Endothelial cell of umbilical vein (primary cell): ENCODE measurements at regions not wholly inside any gene's neighbourhood (a gene's known extent, or its start where the extent isn't known, plus 50 kb on each side); places are given as distances from the start of the nearest gene placed in this dataset.

Experiments used
- BruUV-seq: library from RNA; stranded (reverse); fragments of 400-500 nt; replicated peaks from 2 replicates; lab custom pipeline; 2021; lab: Mats Ljungman, UMichigan
- CTCF ChIA-PET: fragments of 300-600, 350-600 bp; sonication (Branson Sonifier 250); formaldehyde crosslinking; loops from one replicate; lab custom pipeline; 2021; ENCODE audit warnings: antibody characterized with exemption, inconsistent platforms; lab: Charles Lee
- POLR2A ChIA-PET: fragments of 300-600, 350-600 bp; sonication (Branson Sonifier 250); formaldehyde crosslinking; loops from one replicate; lab custom pipeline; 2021; ENCODE audit warnings: antibody characterized with exemption, inconsistent platforms; lab: Charles Lee
- DNase-seq: peaks from one replicate; pipeline ENCODE4 v3.0.0-alpha.2; 2011; ENCODE audit warnings: low read depth, low spot score
- FAIRE-seq: peaks from 2 replicates; lab custom pipeline; 2011; peaks lifted over from hg19 to GRCh38; lab: Jason Lieb, UNC
- H2AFZ ChIP-seq: 2 replicates; pipeline ENCODE4 v1.6.0; 2012; ENCODE audit warnings: low read depth, low read length, control low read depth, inconsistent platforms
- H3K27ac ChIP-seq: 2 replicates; pipeline ENCODE4 v1.5.1; 2011; ENCODE audit warnings: low read depth, mild to moderate bottlenecking, control low read depth, low read length, moderate library complexity; ENCODE audit not compliant: insufficient read depth
- H3K27me3 ChIP-seq, 2 experiments: 2 replicates each; pipeline versions ENCODE4 v1.6.0 to v1.6.1; 2011; ENCODE audit warnings: low read length in 2 of 2, mixed read lengths in 1 of 2; ENCODE audit not compliant: control insufficient read depth in 2 of 2, insufficient read depth in 2 of 2
- H3K36me3 ChIP-seq, 2 experiments: 2 replicates in 1 of 2; 3 replicates in 1 of 2; pipeline ENCODE4 v1.5.1; 2011; ENCODE audit warnings: low read length in 2 of 2, mild to moderate bottlenecking in 1 of 2, moderate library complexity in 1 of 2; ENCODE audit not compliant: control insufficient read depth in 2 of 2, insufficient read depth in 2 of 2; ENCODE audit errors: extremely low read depth in 1 of 2
- H3K4me1 ChIP-seq: 3 replicates; pipeline ENCODE4 v1.5.1; 2011; ENCODE audit warnings: mild to moderate bottlenecking, low read length; ENCODE audit not compliant: control insufficient read depth, insufficient read depth; ENCODE audit errors: extremely low read depth
- H3K4me2 ChIP-seq: 2 replicates; pipeline ENCODE4 v1.6.1; 2011; ENCODE audit warnings: low read length, control low read depth, mixed read lengths; ENCODE audit not compliant: insufficient read depth
- H3K4me3 ChIP-seq, 3 experiments: fragments of 200-600 bp in 1 of 3; sonication (generic), shearing (Covaris generic) in 1 of 3; replicated peaks in 1 of 3; 2 replicates each; pipeline ENCODE4 v1.5.1; 2011 to 2016; ENCODE audit warnings: control low read depth in 3 of 3, low read length in 3 of 3, mild to moderate bottlenecking in 2 of 3, inconsistent platforms in 1 of 3, low read depth in 1 of 3, moderate library complexity in 1 of 3; ENCODE audit not compliant: insufficient read depth in 1 of 3
- H3K79me2 ChIP-seq: 2 replicates; pipeline ENCODE4 v1.6.0; 2012; ENCODE audit warnings: low read length, inconsistent platforms; ENCODE audit not compliant: control insufficient read depth, insufficient read depth
- H3K9ac ChIP-seq: replicated peaks from 2 replicates; pipeline ENCODE3; 2011; ENCODE audit warnings: low read length, control low read depth; ENCODE audit not compliant: insufficient read depth; ENCODE audit errors: extremely low read depth
- H3K9me1 ChIP-seq: replicated peaks from 3 replicates; pipeline ENCODE4 v1.6.0; 2011; ENCODE audit warnings: mild to moderate bottlenecking, low read length; ENCODE audit not compliant: control insufficient read depth, insufficient read depth; ENCODE audit errors: extremely low read depth
- H3K9me3 ChIP-seq: replicated peaks from 2 replicates; pipeline ENCODE4 v1.5.1; 2012; ENCODE audit warnings: low read length, inconsistent platforms; ENCODE audit not compliant: control insufficient read depth, insufficient read depth
- H4K20me1 ChIP-seq: replicated peaks from 2 replicates; pipeline ENCODE3; 2011; ENCODE audit warnings: mild to moderate bottlenecking, low read length; ENCODE audit not compliant: control insufficient read depth, insufficient read depth; ENCODE audit errors: extremely low read depth
- EZH2 ChIP-seq: IDR thresholded peaks from 2 replicates; pipeline ENCODE4 v1.6.1; 2012; ENCODE audit warnings: borderline replicate concordance, low read depth, mild to moderate bottlenecking, moderate library complexity, low read length, inconsistent platforms; ENCODE audit not compliant: severe bottlenecking
- FOS ChIP-seq: IDR thresholded peaks from 2 replicates; pipeline ENCODE4 v1.6.1; 2011; ENCODE audit warnings: mild to moderate bottlenecking, low read length, moderate library complexity, borderline replicate concordance; ENCODE audit not compliant: insufficient read depth
- GATA2 ChIP-seq: IDR thresholded peaks from 2 replicates; pipeline ENCODE4 v1.7.0; 2011; ENCODE audit warnings: low read depth, mild to moderate bottlenecking, moderate library complexity, mixed read lengths, low read length; ENCODE audit not compliant: insufficient read length, insufficient read depth
- JUN ChIP-seq: IDR thresholded peaks from 2 replicates; pipeline ENCODE4 v1.6.1; 2011; ENCODE audit warnings: borderline replicate concordance, low read depth; ENCODE audit not compliant: insufficient read length, insufficient read depth
- MYC ChIP-seq: IDR thresholded peaks from one replicate; pipeline ENCODE4 v1.6.1; 2011; ENCODE audit warnings: mild to moderate bottlenecking, low read depth, low read length
- POLR2A ChIP-seq: IDR thresholded peaks from 2 replicates; pipeline ENCODE4 v1.6.1; 2012; ENCODE audit warnings: low read depth, mild to moderate bottlenecking, control low read depth, low read length
- POLR2AphosphoS5 ChIP-seq: IDR thresholded peaks from 2 replicates; pipeline ENCODE4 v1.6.1; 2012; ENCODE audit warnings: low read depth, mild to moderate bottlenecking, control low read depth, low read length, moderate library complexity; ENCODE audit not compliant: insufficient read depth
- dilution Hi-C: fragments of 300-500 bp; cut with MboI; formaldehyde crosslinking; loops from one replicate; pipeline ENCODE4 v1.15.0; 2019; ENCODE audit warnings: low sequenced_read_pairs; ENCODE audit not compliant: extremely low pct_ligation_motif_present
- intact Hi-C: fragments of 100-400 bp; cut with micrococcal nuclease; formaldehyde crosslinking; loops from one replicate; pipeline ENCODE4 v1.10.0; 2022
- TF ChIP-seq, protein P1 (sequence below), 2 donors: IDR thresholded peaks; 1 replicate in 1 of 2; 2 replicates in 1 of 2; pipeline ENCODE4 v1.5.1; 2011; ENCODE audit warnings: low read length in 2 of 2, mild to moderate bottlenecking in 2 of 2, moderate library complexity in 2 of 2, control low read depth in 1 of 2, inconsistent platforms in 1 of 2, low read depth in 1 of 2; ENCODE audit not compliant: insufficient read depth in 1 of 2; ENCODE audit errors: extremely low read depth in 1 of 2
- TF ChIP-seq, protein P2 (sequence below): IDR thresholded peaks from 2 replicates; pipeline ENCODE4 v1.6.1; 2011; ENCODE audit not compliant: insufficient read depth, insufficient read length

- intact Hi-C loops (no loop called here), dilution Hi-C loops (no loop called here)
- Histone ChIP-seq H3K4me1 (no peaks in the 10 kb centered on the region), H4K20me1 (no peaks in the 10 kb centered on the region), H3K36me3 (no peaks in the 10 kb centered on the region), H3K79me2 (no peaks in the 10 kb centered on the region), H3K9me1 (no peaks in the 10 kb centered on the region), H3K9me3 (no peaks in the 10 kb centered on the region), H3K27me3 (no peaks in the 10 kb centered on the region), H3K27ac (no peak overlapping the region), H3K9ac (no peak overlapping the region), H3K4me2 (no peak overlapping the region), H3K4me3 (no peak overlapping the region), H2AFZ (peak overlapping the region; percentile 6)
- DNase-seq (peak; percentile 48), FAIRE-seq (peak; percentile 15)
- ChIA-PET CTCF (no interaction called here), POLR2A (no interaction called here)
- TF ChIP-seq POLR2A (no peak), FOS (no peak), EZH2 (no peak), POLR2AphosphoS5 (no peak), JUN (no peak), MYC (no peak), GATA2 (no peak)
- TF ChIP-seq, protein P1, sequence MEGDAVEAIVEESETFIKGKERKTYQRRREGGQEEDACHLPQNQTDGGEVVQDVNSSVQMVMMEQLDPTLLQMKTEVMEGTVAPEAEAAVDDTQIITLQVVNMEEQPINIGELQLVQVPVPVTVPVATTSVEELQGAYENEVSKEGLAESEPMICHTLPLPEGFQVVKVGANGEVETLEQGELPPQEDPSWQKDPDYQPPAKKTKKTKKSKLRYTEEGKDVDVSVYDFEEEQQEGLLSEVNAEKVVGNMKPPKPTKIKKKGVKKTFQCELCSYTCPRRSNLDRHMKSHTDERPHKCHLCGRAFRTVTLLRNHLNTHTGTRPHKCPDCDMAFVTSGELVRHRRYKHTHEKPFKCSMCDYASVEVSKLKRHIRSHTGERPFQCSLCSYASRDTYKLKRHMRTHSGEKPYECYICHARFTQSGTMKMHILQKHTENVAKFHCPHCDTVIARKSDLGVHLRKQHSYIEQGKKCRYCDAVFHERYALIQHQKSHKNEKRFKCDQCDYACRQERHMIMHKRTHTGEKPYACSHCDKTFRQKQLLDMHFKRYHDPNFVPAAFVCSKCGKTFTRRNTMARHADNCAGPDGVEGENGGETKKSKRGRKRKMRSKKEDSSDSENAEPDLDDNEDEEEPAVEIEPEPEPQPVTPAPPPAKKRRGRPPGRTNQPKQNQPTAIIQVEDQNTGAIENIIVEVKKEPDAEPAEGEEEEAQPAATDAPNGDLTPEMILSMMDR (IDR thresholded peaks at IDR 0.05; ENCODE audit: extremely low read depth in 1 of 2, insufficient read depth in 1 of 2, low read depth in 1 of 2, low read length in 2 of 2), result no peak
- TF ChIP-seq, protein P2, sequence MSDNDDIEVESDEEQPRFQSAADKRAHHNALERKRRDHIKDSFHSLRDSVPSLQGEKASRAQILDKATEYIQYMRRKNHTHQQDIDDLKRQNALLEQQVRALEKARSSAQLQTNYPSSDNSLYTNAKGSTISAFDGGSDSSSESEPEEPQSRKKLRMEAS, result no peak
- BruUV-seq, result no TSS peak
These were observed 115.3 kb upstream of the BNC2 start for GRCh38 chr9:16985559-16986348.
